GM12878 (cell line): ENCODE measurements at regions not wholly inside any gene's neighbourhood (a gene's known extent, or its start where the extent isn't known, plus 50 kb on each side); places are given as distances from the start of the nearest gene placed in this dataset.
"Not testable (repeated sequence)": the region's sequence is repeated elsewhere in the genome, so short reads cannot be mapped to it uniquely, and the experiment has no call there.

Experiments
- JUNB ChIP-seq: IDR thresholded peaks from 2 replicates; pipeline ENCODE4 v1.6.1; 2016; ENCODE audit warnings: antibody characterized with exemption, mild to moderate bottlenecking
- TAF1 ChIP-seq: IDR thresholded peaks from 2 replicates; pipeline ENCODE4 v1.6.1; 2011; ENCODE audit warnings: mild to moderate bottlenecking, low read depth, low read length, borderline replicate concordance

GRCh38 chr3:195974281-195974680 is 65.9 kb upstream of the TNK2 start:
- TF ChIP-seq TAF1, JUNB: not testable (repeated sequence)
